HFFc6 (cell line): ENCODE measurements at regions not wholly inside any gene's neighbourhood (a gene's known extent, or its start where the extent isn't known, plus 50 kb on each side); places are given as distances from the start of the nearest gene placed in this dataset.

Source experiments
- DNase-seq: peaks from one replicate; pipeline ENCODE4 v3.0.0-alpha.2; 2018
- H3K27ac Mint-ChIP-seq: 2 replicates; pipeline ENCODE4 v1.8.0; 2020; ENCODE audit warnings: mild to moderate bottlenecking, mixed read lengths
- H3K27me3 Mint-ChIP-seq: 2 replicates; pipeline ENCODE4 v1.8.0; 2021; ENCODE audit warnings: mild to moderate bottlenecking, moderate library complexity, mixed read lengths; ENCODE audit not compliant: insufficient read depth
- H3K36me3 Mint-ChIP-seq: 2 replicates; pipeline ENCODE4 v1.8.0; 2021; ENCODE audit warnings: low read depth, mixed read lengths
- H3K4me1 Mint-ChIP-seq: 2 replicates; pipeline ENCODE4 v1.8.0; 2020; ENCODE audit warnings: low read depth, mixed read lengths
- H3K4me3 Mint-ChIP-seq: 2 replicates; pipeline ENCODE4 v1.8.0; 2020; ENCODE audit warnings: mild to moderate bottlenecking, moderate library complexity, mixed read lengths
- H3K9me3 Mint-ChIP-seq: 2 replicates; pipeline ENCODE4 v1.8.0; 2020; ENCODE audit warnings: mild to moderate bottlenecking, mixed read lengths
- CTCF ChIP-seq: fragments of 200-600 bp; sonication (generic); IDR thresholded peaks from 2 replicates; pipeline ENCODE4 v1.5.0; 2021; ENCODE audit warnings: antibody characterized with exemption, mild to moderate bottlenecking

GRCh38 chr11:119889728-119890280, 160.8 kb upstream of the NECTIN1 start:
- DNase-seq = no peak
- Mint-ChIP-seq H3K27ac (no peak overlapping the region), H3K4me1 (no peaks in the 10 kb centered on the region), H3K27me3 (peaks cover 36% of the 10 kb centered on the region), H3K36me3 (no peaks in the 10 kb centered on the region), H3K4me3 (no peak overlapping the region), H3K9me3 (no peaks in the 10 kb centered on the region)
- TF ChIP-seq CTCF = no peak

- Mint-ChIP-seq H3K27ac (no peak overlapping the region), H3K4me1 (no peaks in the 10 kb centered on the region), H3K27me3 (peaks cover 38% of the 10 kb centered on the region), H3K4me3 (no peak overlapping the region), H3K9me3 (no peaks in the 10 kb centered on the region), H3K36me3 (no peaks in the 10 kb centered on the region)
- no peak for DNase-seq
- no peak for TF ChIP-seq CTCF
These were observed 160.1 kb upstream of the NECTIN1 start for GRCh38 chr11:119889111-119889510.

GRCh38 chr11:119888119-119888518, 159.1 kb upstream of the NECTIN1 start:
- no peak for DNase-seq
- no peak for TF ChIP-seq CTCF
- no peaks in the 10 kb centered on the region for H3K4me1 Mint-ChIP-seq
- H3K27me3 Mint-ChIP-seq = peaks cover 44% of the 10 kb centered on the region
- H3K36me3 Mint-ChIP-seq = no peaks in the 10 kb centered on the region
- no peaks in the 10 kb centered on the region for H3K9me3 Mint-ChIP-seq
- H3K4me3 Mint-ChIP-seq = no peak overlapping the region
- no peak overlapping the region for H3K27ac Mint-ChIP-seq

GRCh38 chr11:119886667-119887230, 157.7 kb upstream of the NECTIN1 start:
- no peak overlapping the region for H3K27ac Mint-ChIP-seq
- H3K36me3 Mint-ChIP-seq = no peaks in the 10 kb centered on the region
- H3K9me3 Mint-ChIP-seq = no peaks in the 10 kb centered on the region
- no peak overlapping the region for H3K4me3 Mint-ChIP-seq
- peaks cover 31% of the 10 kb centered on the region for H3K27me3 Mint-ChIP-seq
- no peak for TF ChIP-seq CTCF
- no peak for DNase-seq
- no peaks in the 10 kb centered on the region for H3K4me1 Mint-ChIP-seq

GRCh38 chr11:119885861-119886567, 157.0 kb upstream of the NECTIN1 start:
- DNase-seq = no peak
- H3K27ac Mint-ChIP-seq = no peak overlapping the region
- peaks cover 33% of the 10 kb centered on the region for H3K27me3 Mint-ChIP-seq
- H3K36me3 Mint-ChIP-seq = no peaks in the 10 kb centered on the region
- no peak overlapping the region for H3K4me3 Mint-ChIP-seq
- no peaks in the 10 kb centered on the region for H3K4me1 Mint-ChIP-seq
- no peaks in the 10 kb centered on the region for H3K9me3 Mint-ChIP-seq
- no peak for TF ChIP-seq CTCF
